NCI-H524 treated with DMSO at 0.1 percent for 48 hours (cell line): ENCODE measurements at regions not wholly inside any gene's neighbourhood (a gene's known extent, or its start where the extent isn't known, plus 50 kb on each side); places are given as distances from the start of the nearest gene placed in this dataset.

Experiments
- DNase-seq: peaks from one replicate; lab custom pipeline; 2025; lab: John Stamatoyannopoulos, UW

DNA sequence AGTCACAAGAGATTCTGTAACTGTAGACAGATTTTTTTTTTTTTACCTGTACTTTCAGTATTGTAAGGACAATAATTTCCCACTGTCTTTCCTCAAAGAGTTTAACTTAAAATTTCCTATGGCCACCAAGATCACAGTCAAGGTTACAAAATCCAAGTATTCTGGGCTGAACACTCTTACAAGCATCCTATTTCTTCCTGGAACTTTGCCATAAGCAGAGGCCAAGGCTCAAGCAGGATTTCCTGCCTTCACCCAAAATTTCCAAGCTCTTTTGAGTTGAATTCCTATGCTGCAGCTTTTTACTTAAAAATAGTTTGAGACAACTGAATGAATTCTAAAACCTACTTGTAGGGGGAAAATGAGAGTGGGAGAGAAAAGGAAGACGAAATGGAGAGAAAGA is 299.4 kb downstream of the ZNF516 start:
- DNase-seq = no peak

DNA sequence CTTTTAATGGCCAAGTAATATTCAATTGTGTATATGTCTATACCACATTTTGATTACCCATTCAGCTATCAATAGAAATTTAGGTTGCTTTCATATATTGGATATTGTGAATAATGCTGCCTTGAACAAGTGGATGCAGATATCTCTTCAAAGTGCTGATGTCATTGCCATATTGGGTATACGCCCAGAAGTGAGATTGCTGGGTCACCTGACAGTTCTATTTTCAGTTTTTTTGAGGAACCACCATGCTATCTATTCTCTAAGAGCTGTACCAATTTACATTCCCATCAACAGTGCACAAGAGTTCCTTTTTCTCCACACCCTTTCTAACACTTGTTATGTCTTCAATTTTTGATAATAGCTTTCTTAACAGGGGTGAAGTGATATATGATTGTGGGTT is 306.9 kb downstream of the ZNF516 start:
- DNase-seq = no peak

DNA sequence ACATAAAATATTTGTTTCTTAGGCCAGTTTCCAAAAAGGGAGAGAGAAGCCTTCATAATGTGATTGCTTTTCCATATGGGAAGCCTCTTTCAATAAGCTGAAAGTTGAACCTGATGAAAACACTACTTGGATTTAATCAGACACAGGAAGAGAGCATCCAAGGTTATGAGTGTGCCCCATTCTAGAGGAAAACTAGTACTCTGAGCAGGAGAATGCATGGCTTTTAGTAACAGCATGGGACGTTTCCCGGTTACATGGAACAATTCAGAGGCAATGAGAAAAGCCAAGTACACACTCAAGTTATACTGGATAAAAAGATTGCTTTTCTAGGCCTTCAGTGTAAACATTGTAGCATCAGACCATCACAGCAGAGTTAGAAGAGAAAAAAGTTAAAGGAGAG is 315.8 kb downstream of the ZNF516 start:
- no peak for DNase-seq

DNA sequence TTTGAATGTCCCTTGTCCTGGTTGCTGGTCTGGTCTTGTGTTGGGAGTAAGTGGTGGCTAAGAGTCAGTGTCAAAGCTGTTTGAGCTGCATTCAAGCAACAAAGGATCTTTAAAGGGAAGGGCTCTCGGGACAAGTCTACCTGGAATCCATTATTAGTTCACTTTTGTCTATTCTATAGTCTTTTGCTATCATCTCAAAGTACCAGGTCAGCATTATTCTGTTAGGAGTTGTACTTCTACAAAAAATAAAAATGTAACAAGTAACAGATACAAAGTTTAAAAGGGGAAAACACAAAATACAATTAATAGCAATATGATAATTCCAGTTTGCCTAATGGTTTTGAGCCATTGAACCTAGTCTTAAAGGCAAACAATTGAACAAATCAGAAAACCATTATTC is 317.9 kb downstream of the ZNF516 start:
- DNase-seq = no peak

DNA sequence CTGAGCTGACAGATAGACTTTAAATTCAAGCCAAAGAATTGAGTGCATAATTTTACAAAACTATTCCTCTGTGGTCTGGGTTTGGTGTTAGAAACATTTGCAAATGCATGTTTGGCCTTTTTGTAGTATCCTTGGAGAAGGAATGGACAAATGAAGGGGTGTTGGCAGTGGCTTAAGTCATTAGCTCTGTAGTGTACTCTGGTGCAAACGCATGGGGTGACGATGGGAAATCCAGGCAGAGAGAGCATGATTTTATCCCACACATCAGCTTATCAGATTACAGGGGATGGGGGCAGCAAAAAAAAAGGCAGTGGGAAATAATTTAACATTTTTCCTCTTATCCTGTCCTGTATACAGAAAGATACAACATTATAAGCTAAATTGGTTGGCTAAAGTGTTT is 320.6 kb downstream of the ZNF516 start:
- DNase-seq = no peak

DNA sequence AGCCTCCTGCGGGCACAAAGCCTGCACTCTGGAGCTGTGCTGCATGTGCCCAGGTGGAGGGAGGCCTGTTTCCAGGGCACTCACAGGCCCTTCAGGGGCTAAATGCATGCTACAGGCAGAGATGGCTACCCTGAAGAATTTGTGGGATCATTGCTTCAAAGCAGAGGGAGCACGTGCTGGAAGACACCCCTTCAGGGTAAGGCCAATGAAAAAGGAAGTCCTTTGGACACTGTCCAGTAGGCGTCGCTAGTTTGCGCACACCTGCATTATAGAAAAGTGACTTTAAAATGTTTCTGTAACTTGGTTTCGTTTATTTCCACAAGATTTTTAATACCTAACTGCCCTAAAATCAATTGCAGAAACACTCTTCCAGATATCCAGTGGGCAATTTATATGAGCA is 325.3 kb downstream of the ZNF516 start:
- DNase-seq = no peak

DNA sequence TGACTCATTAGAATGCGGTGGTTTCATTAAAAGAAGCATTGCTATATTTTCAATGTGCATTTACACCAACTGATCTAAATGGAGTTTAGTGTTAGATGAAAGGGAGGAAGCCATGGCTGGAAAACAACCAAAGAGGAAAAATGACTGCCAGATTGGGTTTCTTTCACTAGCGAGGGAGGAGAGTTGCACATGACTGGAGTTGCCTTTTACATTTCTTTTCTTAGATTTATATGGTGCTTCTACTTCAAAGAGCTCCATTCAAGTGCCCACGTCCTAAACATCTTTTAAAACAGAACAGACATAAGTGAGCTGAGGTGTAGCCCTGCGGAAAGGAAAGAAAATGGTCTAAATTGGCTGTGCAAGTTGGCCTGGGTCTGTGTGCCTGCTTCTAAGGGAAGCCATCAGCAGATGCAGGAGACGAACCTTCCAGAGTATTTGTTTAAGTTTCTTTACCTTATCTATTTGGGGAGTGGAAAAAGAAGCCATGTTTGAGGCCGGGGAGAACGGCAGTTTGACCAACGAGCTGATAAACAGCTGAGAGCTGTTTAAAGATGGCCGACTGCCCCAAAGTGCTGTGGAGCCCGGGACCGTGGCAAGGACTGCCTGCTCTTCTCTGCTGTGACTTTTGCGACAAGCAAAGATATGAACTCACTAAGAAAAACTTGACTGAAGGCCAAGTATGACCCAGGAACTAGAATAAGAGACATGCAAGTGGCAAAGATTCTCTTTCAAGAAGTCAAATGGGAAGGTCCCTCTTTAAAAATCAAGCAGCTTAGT is 327.0 kb downstream of the ZNF516 start:
- no peak for DNase-seq

DNA sequence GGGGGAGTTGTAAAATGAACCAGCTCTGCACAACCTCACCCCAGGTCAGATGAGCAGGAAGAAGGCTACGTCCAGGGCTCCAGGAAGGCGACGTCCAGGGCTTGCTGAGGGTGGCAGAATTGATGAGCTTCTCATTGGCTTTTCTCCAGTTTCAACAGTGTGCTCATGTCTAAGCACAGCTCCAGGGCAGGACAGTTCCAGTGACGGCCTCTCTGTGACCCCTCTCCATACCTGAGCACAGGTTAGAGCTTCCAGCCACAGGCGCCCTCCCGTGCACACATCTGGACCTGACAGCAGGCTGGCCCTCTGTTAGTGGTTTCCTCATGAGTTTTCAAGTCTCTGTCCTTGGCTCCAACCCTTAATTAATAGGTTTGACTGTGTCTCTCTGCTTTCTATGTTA is 327.6 kb downstream of the ZNF516 start:
- no peak for DNase-seq

DNA sequence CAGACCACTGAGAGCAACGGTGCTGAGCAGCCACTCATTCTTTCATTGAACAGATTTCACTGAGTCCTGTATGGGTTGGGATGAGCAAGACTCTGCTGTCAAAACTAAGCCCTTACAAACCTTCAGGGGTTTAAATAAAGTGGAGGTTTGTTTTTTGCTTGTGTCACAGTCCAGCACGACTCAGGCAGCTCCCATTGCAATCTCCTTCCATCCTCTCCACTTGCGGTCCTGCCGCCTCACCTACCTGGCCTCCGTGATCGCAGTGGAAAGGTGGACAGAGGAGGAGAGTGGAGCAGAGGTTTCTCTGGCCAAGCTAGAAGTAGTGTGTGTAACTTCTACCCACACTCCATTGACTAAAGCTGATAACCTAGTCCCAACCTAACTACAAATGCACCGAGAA is 332.2 kb downstream of the ZNF516 start:
- DNase-seq = no peak

DNA sequence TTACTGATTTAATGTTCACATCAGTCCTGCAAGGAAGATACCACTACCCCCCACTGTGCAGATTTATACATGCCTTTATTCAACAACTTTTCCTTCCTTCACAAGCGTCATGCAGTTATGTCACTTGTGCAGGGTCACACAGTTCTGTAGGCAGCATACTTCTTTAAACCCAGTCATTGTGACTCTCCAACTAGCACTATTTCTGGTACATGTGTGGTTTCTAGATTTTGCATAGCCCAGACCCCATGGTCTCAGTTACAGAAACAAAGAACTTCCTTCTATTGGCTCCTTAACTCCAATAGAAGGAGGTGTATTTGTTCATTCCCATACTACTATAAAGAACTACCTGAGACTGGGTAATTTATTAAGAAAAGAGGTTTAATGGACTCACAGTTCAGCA is 333.1 kb downstream of the ZNF516 start:
- no peak for DNase-seq

DNA sequence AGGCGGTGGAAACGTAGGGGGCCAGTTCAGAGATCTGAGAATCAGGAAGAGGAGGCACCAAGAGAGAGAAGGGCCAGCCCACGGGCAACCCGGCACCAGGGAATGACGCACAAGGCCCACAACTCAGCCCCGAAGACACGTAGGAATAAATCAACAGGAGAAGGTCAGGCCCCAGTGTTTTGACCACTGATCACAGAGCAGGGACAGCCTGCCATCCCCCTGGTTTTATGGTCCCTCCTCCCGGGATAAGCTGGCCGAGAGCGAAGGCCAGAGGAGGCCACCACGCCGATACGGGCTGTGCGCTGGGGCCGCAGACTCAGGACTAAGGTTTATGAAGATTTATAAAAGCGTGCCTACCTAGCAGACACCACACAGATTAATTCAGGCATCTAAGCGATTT is 341.4 kb downstream of the ZNF516 start:
- no peak for DNase-seq

DNA sequence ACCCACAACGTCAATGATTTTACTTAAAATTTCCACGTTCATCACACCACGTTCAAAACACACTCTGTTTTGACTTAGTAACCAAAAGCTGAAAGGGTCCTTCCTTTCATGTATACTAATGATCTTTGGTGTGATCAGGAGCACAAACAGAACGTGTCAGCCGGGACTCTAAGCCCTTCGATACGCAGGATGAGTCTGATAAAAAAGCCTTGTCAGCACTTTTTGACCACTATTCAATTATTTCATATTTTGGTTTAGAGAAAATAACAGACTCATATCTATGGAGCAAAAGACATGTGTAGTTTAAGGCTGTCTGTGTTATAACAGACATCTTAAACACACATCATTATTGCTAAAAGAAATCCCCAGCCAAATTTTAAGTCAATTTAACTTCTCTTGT is 345.3 kb downstream of the ZNF516 start:
- no peak for DNase-seq

DNA sequence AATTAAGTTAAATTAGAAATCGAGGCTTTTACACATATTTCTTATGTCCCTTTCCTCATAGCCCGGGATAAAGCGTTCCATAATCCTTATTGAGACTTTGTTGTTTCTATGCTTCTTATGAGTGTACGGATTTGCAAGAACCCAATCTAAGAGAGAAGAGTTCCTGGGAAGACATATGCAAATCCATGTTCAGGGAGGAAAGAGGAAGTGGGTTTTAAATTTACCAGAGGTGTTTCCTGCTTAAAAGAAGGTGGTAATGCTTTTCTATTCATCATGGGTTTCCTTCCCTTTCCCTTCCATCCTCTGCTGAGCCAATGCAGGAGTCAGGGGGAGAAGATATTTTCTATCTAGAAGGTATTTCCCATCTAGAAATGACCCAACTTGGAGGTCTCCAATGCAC is 345.8 kb downstream of the ZNF516 start:
- DNase-seq = no peak

DNA sequence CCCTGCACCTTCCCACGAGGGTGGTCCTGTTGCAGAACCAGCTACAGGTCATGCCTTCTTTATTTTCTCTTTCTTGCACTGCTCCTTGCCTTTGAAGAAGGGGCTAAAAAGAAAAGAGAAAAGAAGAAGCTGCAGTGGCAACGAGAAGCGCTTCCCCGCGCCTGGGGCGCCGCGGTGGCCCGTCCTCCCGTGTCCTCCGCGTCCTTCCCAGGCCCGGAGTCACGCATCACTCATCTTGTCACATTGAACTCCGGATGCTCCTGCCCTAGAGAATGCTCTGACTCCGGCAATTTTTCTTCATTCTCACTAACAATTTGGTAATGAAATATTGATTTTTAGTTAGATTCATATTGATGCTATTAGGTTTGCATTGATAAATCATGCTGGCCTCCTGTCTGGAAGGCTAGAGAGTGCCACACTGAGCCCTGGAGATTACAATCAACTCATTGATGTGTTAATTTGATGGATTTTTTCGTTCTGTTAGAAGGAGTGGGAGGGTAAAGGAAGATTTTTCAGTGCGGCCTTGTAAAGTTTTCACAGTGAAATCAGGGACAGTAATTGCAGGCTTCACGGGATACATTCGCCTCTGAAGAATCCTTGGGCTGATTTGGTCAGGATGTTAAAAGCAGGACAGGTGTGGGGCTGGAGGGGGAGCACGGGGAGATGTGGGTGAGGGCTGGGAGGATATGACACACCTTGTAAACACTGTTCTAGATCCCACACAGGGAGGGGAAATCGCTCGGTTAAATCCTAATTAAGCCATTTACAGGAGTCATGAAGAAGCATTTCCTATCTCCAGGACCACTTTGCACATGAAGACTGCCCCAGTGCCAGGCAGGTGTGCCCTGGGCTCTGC is 349.3 kb downstream of the ZNF516 start:
- no peak for DNase-seq

DNA sequence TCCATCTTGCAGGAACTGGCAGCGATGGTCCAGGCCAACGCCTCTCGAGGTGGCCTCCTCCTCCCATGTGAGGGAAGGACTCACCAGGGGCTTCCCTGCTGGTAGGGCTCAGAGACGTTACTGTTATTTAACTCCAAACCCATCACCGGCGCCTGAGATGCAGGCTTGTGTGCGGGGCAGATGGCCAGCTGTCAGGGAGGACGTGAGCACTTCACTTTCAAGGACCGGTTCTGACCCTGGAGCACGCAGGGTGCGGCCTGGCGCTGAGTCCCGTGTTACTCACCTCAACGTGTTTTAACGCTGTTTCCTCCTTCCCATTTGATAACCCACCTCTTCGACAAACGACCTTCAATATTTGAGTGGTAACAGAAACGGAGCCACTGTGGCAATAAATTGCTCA is 350.2 kb downstream of the ZNF516 start:
- peak; percentile 39 for DNase-seq

DNA sequence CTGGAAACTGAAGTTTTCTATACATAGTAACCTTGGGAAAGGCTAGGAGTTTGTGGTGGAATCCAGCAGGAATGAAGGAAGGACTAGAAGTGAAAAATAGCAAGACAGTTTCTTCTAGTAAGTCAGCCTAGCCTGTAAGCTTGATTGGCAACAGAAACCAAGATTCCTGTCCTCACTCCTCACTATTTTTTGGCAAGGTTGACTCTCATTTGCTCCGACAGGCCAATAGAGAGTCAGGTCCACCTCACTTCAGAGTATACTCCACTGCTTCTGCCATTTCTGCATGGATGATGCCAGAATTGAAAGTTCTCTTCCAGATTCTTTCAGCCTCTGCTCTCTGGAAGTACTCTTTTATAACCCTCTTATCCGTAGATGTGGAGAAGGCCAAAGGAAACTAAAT is 352.4 kb downstream of the ZNF516 start:
- no peak for DNase-seq

DNA sequence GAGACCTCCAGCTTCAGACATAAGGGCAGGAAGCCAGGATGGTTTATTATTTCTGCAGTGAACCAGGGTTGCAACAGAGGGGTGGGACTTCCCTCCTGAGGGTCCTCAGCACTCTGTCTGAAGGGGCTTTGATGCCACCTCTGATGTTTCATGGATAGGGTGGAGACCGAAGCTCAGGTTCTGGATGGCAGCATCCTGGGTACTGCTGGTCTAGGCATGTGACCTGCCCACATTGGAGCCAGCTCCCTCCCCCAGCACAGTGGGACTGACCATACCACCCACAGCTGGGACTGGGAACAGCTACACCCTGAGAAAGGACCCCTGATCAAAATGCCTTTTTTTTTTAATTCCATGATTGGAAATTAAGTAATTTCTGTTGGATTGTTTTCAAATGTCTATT is 355.2 kb downstream of the ZNF516 start:
- no peak for DNase-seq

DNA sequence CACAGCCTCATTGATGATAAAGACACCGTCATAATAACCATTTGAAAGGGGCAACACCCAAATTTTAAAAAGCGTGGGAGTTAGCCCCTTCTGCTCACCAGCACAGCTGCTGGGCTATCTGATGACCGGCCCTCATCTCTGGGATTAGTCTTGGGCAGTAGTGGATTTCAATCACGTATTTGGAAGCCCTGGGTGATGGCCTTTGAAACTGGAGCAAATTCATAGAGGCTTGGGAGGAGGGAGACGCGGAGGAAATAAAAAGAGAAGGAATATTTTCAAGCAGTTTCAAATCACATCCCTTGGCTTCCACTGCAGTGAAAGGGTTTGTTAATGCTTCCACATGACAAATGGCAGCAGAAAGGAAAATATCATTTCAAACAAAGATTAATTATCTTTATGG is 357.8 kb downstream of the ZNF516 start:
- no peak for DNase-seq

DNA sequence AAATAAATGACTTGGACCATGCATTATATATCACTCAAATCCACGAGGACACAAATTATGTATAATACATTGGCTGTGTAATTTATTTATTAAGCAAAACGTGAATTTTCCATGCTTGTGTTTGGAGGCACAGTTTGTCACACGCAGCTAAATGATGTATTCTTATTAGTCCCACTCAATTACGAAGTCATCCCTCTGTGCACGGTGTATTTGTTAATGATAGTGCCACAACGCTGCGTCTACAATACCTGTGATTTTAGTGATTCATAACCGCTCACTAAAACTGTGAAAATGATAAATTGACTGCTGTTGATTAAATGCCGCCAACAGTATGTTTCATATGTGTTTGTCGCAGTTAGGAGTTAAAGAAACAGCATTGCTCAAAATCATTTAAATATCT is 358.3 kb downstream of the ZNF516 start:
- DNase-seq = no peak

DNA sequence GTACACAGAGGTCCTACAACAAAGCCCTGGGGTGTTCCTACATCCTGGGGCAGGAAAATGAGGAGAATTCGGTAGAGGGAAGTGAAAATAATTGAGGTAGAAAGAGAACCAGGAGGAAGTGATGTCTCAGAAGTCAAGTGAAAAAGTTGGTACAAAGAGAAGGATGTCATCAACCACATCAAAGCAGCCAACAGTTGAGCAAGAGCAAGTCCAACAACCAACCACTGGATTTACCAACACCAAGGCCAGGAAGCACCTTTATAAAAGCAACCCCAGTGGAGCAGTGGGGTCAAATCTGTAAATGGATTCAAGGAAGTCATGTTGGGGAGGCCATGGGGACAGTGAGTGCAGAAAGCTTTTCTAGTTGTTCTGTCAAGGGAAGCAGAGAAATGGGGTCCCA is 360.4 kb downstream of the ZNF516 start:
- no peak for DNase-seq

DNA sequence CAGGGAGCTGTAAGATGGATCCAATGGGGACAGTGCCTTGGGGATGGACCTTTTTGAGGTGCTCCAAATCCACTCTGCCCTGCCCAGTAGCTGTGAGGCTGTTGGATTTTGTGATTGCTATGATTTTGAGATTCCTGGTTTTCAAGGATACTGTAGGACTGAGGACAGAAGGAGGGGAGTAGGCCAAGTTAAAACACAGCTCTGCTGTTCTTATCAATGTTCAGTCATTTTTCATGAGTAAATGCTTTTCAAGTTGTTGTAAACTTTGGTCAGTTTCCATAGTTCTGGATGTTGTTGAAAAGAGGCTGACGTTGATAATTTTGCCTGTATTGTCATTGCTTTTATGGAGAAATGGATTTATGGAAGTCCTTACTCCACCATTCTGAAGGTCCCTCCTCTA is 361.2 kb downstream of the ZNF516 start:
- no peak for DNase-seq

DNA sequence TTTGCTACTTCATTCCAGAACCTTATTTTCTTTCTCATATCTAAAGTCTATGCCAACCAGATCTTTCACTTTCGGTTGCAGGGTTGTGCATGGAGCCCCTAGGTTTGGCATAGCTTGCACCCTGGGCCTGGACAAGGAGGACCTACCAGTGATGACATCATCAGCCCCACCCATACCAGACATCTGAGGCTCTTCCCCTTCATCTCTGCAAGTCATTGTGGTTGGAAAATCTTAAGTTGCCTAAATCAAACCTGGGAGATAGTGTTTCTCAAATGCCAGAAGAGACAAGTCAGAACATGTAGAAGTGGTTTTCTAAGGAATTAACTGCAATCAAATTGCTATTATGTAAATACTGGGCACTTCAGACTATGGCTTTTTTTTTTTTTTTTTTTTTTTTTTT is 363.3 kb downstream of the ZNF516 start:
- no peak for DNase-seq

DNA sequence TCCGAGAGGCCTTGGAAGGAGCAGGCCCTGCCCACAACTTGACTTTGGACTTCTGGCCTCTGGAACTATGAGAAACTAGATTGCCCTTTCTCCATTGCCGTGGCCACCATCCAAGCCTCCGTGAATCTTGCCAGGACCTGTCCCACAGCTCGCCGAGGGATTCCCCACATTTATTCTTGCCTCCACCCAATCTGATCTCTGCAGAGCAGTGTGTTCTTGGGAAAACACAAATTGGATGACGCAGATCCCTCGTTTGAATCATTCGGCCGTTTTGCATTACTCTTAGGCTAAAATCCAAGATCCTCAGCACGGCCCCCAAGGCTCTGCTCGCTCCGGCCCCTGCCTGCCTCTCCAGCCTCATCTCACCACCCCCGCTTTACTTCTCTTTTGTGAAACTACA is 364.2 kb downstream of the ZNF516 start:
- no peak for DNase-seq

DNA sequence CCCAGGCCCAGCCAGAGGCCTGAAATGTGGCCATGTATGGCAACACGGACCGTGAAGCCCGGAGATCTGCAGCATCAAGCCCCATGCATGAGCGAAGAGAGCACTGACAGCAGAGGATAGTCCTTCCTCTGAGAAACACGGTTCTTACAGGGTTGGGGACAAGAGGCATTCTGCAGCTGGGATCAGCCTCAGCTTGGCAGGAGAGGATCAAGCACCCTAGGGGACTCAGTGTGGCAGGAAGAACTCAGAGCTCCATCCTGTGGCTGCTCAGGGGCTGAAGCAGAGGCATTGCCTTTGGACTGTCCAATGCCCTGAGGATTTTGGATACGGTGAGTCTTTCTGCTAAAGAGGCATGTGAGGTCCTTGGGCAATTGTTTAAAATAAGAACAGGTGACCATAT is 368.7 kb downstream of the ZNF516 start:
- DNase-seq = peak; percentile 29
